Cardiac muscle cell (in vitro differentiated cells and primary cell): ENCODE measurements at regions not wholly inside any gene's neighbourhood (a gene's known extent, or its start where the extent isn't known, plus 50 kb on each side); places are given as distances from the start of the nearest gene placed in this dataset.

Source experiments
- DNase-seq, 2 donors: peaks; one replicate each; pipeline versions ENCODE4 v3.0.0 to v3.0.0-alpha.2; 2010 to 2017; ENCODE audit warnings: low read depth in 1 of 2, low spot score in 1 of 2
- H3K27ac ChIP-seq: fragments of 200-600 bp; sonication (generic); 2 replicates; pipeline ENCODE4 v1.5.1; 2016
- H3K27me3 ChIP-seq: fragments of 200-600 bp; sonication (generic); 2 replicates; pipeline ENCODE4 v1.6.0; 2016; ENCODE audit warnings: control low read depth
- H3K36me3 ChIP-seq: fragments of 200-600 bp; sonication (generic); 2 replicates; pipeline ENCODE4 v1.5.1; 2016; ENCODE audit warnings: control low read depth
- H3K4me1 ChIP-seq: fragments of 200-600 bp; sonication (generic); 2 replicates; pipeline ENCODE4 v1.8.1; 2017; ENCODE audit warnings: low read depth, mild to moderate bottlenecking, mixed run types
- H3K4me3 ChIP-seq: fragments of 200-600 bp; sonication (generic); 2 replicates; pipeline ENCODE4 v1.5.1; 2016; ENCODE audit warnings: mild to moderate bottlenecking
- H3K9me3 ChIP-seq: fragments of 200-600 bp; sonication (generic); 2 replicates; pipeline ENCODE4 v1.5.1; 2017; ENCODE audit warnings: low read depth, mild to moderate bottlenecking, control low read depth
- TF ChIP-seq, protein P1 (sequence below): IDR thresholded peaks from 2 replicates; pipeline ENCODE4 v1.5.1; 2012; ENCODE audit warnings: low read depth, mild to moderate bottlenecking, low read length

DNA sequence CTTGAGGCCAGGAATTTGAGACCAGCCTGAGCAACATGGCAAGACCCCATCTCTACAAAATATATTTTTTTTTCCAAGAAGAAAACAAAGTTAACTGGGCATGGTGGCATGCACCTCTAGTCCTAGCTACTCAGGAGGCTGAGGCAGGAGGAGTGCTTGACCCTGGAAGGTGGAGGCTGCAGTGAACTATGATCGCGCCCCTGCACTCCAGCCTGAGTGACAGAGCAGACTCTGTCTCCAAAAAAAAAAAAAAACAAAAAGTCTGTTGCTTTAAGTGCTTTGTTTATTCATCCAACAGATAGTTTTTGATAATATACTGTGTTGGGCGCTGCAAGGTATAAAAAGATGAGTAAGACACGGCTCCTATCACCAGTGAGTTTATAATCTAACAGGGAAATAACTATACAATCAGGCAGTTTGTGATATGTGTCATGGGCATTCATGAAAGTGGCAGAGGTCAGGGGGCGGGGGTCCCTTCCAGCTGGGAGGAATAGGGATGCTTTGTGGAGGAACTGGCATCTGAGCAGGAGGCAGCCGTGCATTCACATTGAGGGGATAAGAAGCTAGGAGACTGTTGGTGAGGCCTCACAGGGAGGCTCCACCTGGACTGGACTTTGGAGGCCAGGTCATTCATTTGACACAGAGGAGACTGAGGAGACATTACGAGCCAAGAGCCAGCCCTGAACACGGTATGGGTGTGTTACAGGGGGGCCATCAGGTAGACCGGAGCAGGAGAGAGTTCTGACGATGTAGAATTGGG, 67.3 kb upstream of the ERRFI1 start:
- Histone ChIP-seq H3K9me3 (no peaks in the 10 kb centered on the region), H3K27me3 (no peaks in the 10 kb centered on the region), H3K36me3 (no peaks in the 10 kb centered on the region), H3K4me1 (no peaks in the 10 kb centered on the region), H3K4me3 (no peak overlapping the region), H3K27ac (no peak overlapping the region)
- TF ChIP-seq, protein P1, sequence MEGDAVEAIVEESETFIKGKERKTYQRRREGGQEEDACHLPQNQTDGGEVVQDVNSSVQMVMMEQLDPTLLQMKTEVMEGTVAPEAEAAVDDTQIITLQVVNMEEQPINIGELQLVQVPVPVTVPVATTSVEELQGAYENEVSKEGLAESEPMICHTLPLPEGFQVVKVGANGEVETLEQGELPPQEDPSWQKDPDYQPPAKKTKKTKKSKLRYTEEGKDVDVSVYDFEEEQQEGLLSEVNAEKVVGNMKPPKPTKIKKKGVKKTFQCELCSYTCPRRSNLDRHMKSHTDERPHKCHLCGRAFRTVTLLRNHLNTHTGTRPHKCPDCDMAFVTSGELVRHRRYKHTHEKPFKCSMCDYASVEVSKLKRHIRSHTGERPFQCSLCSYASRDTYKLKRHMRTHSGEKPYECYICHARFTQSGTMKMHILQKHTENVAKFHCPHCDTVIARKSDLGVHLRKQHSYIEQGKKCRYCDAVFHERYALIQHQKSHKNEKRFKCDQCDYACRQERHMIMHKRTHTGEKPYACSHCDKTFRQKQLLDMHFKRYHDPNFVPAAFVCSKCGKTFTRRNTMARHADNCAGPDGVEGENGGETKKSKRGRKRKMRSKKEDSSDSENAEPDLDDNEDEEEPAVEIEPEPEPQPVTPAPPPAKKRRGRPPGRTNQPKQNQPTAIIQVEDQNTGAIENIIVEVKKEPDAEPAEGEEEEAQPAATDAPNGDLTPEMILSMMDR, result no peak
- DNase-seq, result no peak

GRCh38 chr1:8092657-8093056, 66.5 kb upstream of the ERRFI1 start:
- no peaks in the 10 kb centered on the region for H3K27me3 ChIP-seq
- H3K9me3 ChIP-seq, result no peaks in the 10 kb centered on the region
- no peak overlapping the region for H3K4me3 ChIP-seq
- no peak overlapping the region for H3K27ac ChIP-seq
- DNase-seq, result no peak
- no peaks in the 10 kb centered on the region for H3K4me1 ChIP-seq
- no peaks in the 10 kb centered on the region for H3K36me3 ChIP-seq
- TF ChIP-seq, protein P1, result no peak

- peak in 1 of 2 donors; percentile 39 for DNase-seq
- no peaks in the 10 kb centered on the region for H3K9me3 ChIP-seq
- no peak overlapping the region for H3K4me3 ChIP-seq
- H3K27me3 ChIP-seq, result no peaks in the 10 kb centered on the region
- no peaks in the 10 kb centered on the region for H3K36me3 ChIP-seq
- no peaks in the 10 kb centered on the region for H3K4me1 ChIP-seq
- no peak overlapping the region for H3K27ac ChIP-seq
- TF ChIP-seq, protein P1, result no peak
Measured at GRCh38 chr1:8091691-8092090, 65.6 kb upstream of the ERRFI1 start.

GRCh38 chr1:8090241-8090702, 64.2 kb upstream of the ERRFI1 start:
- H3K27me3 ChIP-seq, result no peaks in the 10 kb centered on the region
- no peak overlapping the region for H3K27ac ChIP-seq
- no peaks in the 10 kb centered on the region for H3K36me3 ChIP-seq
- no peaks in the 10 kb centered on the region for H3K9me3 ChIP-seq
- peak in 1 of 2 donors; percentile 91 for DNase-seq
- no peak overlapping the region for H3K4me3 ChIP-seq
- TF ChIP-seq, protein P1, result no peak
- H3K4me1 ChIP-seq, result no peaks in the 10 kb centered on the region

- DNase-seq, result peak in 1 of 2 donors; percentile 54
- no peaks in the 10 kb centered on the region for H3K36me3 ChIP-seq
- no peaks in the 10 kb centered on the region for H3K9me3 ChIP-seq
- no peak overlapping the region for H3K27ac ChIP-seq
- no peaks in the 10 kb centered on the region for H3K4me1 ChIP-seq
- TF ChIP-seq, protein P1, result no peak
- H3K4me3 ChIP-seq, result no peak overlapping the region
- H3K27me3 ChIP-seq, result no peaks in the 10 kb centered on the region
Measured at GRCh38 chr1:8089535-8090228, 63.6 kb upstream of the ERRFI1 start.
